ENCODE measurements at regions not wholly inside any gene's neighbourhood (a gene's known extent, or its start where the extent isn't known, plus 50 kb on each side); places are given as distances from the start of the nearest gene placed in this dataset.
A peak's percentile ranks its signal among the peaks of the same experiment; 100 is the strongest.
"Not testable (repeated sequence)": the region's sequence is repeated elsewhere in the genome, so short reads cannot be mapped to it uniquely, and the experiment has no call there.

DNA sequence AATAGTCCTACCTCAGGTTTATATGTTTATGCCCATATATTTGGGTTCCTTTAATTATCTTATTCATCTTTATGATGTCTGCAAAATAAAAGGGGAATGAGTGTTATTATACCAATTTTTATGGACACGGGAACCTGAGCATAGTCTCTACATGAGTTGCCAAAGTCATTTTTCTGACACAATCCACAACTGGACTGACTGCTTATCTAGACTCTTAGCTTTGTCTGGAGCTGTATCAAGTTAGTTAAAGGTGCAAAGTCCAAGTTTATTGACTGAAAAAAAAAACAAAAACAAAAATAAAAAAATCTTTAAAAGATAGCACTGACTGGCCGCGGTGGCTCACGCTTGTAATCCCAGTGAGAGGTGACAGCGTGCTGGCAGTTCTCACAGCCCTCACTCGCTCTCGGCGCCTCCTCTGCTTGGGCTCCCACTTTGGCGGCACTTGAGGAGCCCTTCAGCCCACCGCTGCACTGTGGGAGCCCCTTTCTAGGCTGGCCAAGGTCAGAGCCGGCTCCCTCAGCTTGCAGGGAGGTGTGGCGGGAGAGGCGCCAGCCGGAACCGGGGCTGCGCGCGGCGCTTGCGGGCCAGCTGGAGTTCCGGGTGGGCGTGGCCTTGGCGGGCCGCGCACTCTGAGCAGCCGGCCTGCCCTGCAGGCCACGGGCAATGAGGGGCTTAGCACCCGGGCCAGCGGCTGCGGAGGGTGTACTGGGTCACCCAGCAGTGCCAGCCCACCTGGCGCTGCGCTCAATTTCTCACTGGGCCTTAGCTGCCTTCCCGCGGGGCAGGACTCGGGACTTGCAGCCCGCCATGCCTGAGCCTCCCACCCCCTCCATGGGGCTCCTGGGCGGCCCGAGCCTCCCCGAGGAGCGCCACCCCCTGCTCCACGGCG is 116.6 kb upstream of the MBNL1 start:
- not testable (repeated sequence) for DNase-seq (ENCODE audit: low read depth)

GRCh38 chr3:152153115-152153514 is 115.6 kb upstream of the MBNL1 start:
- DNase-seq (ENCODE audit: low read depth) = not testable (repeated sequence)

GRCh38 chr3:152155246-152156020 is 113.3 kb upstream of the MBNL1 start:
- no peak for DNase-seq (ENCODE audit: low read depth)

DNA sequence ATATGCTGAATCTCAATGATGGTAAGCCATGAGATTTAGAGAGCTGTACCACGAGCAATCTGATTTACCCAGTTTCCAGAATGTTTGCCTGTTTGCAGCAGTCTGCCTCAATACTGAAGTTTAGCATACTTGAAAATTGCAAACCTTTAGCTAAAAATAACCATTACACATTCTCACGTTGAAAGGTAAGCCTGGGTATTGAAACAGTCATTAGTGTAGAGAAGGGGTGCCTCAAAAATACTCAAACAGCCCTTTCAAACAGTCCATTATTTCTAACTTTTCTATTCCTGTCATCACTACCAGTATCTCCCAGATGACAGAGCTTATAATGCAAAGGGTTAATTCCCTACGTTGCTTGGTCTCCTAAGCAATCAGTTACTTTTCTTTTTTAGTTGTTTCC is 111.8 kb upstream of the MBNL1 start:
- no peak for DNase-seq (ENCODE audit: low read depth)

DNA sequence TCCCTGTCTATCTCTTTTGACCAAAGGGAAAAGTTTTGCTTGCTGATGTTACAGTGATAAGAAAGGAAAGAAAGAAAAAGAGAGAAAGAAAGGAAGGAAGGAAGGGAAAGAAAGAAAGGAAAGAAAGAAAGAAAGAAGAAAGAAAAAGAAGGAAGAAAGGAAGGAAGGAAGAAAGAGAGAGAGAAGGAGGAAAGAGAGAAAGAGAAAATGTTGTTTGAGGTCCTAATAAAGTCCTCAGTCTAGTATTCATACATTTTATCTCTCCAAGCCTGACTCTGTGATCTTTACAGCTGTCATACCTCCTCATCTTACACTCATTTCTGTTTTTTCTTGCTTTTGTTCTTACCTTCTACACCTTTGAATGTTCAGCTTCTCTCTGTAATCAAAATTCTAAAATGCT is 111.4 kb upstream of the MBNL1 start:
- DNase-seq (ENCODE audit: low read depth) = no peak

DNA sequence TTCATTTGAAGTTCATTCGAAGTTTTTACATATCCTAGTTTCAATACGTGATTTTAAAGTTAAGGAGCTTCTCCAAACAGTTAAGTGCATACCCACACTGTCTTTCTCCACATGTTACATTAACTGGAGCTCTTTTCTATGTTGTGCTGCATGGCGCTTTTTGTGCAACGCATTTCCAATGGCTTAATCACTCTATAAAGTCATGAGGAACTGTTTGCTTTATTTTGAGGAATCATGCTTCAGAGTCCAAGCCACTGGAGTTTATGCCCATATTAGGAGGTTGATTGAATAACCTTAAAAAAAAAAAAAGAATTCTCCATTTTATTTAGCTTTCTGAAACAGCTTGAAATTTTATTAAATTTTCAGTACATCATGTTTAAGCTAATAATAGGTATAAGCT is 109.4 kb upstream of the MBNL1 start:
- DNase-seq (ENCODE audit: low read depth) = no peak

- DNase-seq (ENCODE audit: low read depth) = no peak
Observed at GRCh38 chr3:152160350-152161011, 108.2 kb upstream of the MBNL1 start.

DNA sequence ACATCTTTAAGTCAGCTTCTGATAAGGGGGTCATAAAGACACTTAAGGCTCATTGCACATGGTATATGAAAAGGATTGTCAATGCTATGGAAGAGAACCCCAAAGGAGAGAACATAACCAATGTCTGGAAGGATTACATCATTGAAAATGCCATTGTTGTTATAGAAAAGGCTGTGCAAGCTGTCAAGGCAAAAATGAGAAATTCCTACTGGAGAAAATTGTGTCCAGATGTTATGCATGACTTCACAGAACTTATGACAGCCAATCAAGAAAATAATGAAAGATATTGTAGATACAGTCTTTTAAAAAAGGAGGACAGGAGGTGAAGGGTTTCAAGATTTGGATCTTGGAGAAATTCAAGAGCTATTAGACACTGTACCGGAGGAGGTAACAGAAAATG is 96.3 kb upstream of the MBNL1 start:
- DNase-seq (ENCODE audit: low read depth) = no peak

DNA sequence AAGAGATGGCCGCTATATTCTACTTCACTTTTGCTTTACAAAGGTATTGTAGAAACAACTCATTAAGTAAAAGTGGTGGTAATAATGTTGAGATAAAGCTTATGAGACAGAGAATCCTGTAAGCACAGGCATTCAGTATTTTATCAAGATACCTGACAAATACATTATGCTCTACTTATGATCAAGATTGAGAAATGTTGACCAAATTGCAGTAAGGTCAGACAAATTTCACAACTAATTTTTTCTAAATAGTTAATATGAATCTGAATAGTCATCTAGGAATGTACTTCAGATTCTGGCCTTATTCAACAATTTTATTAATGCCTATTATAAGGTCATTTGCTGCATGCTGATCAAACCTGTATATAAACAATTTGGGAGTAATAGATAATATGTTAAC is 95.1 kb upstream of the MBNL1 start:
- DNase-seq (ENCODE audit: low read depth) = no peak

DNA sequence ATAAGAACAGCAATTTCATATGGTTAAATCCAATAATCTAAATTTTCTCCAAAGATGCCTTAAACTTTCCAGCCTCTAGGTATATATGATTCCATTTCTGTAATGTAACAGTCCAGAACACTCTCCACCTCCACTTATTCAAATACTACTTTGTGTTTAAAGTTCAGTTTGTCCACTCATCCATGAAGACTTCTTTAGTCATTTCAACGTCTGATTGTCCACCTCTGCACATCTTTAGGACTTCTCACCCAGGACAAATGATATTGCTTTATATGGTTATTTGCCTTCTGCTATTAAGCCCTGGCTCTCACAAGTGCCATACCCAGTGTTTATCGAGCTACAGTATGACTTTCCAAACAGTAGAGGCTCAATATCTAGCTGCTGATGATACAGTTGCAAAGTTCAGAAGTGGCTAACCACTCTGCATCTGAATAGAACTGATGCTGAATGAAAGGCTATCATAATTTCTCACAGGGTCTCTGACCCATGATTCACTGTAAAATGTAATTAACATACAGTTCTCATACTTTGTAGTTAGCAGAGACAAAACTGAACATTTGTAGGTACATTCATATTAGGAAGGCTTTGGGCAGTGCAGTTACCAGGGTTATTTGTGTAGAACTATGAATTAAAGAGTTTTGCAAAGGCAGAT is 93.7 kb upstream of the MBNL1 start:
- DNase-seq (ENCODE audit: low read depth) = no peak

- DNase-seq (ENCODE audit: low read depth) = no peak
Observed at GRCh38 chr3:152175528-152175889, 93.2 kb upstream of the MBNL1 start.

DNA sequence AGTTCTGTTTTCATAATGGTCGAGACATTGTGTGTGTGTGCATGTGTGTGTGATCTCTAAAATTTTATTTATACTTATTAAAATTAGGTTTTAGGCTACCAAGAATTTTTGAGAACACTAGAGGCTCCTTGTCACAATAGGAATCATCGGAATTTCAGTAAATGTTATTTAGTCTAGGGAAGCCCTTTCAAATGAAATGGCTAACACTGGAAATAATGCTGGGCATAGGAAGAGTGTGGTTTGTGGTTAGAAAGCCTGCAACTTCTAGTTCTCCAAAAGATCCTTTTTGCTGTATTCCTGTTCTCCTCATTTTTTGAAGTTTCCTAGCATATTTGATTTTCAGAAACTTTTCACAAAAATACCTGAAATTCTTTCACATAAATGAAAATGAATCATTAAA is 92.5 kb upstream of the MBNL1 start:
- DNase-seq (ENCODE audit: low read depth) = no peak

- DNase-seq (ENCODE audit: low read depth) = no peak
Observed at GRCh38 chr3:152176998-152177397, 91.7 kb upstream of the MBNL1 start.

GRCh38 chr3:152177757-152178156 is 91.0 kb upstream of the MBNL1 start:
- DNase-seq (ENCODE audit: low read depth) = no peak

DNA sequence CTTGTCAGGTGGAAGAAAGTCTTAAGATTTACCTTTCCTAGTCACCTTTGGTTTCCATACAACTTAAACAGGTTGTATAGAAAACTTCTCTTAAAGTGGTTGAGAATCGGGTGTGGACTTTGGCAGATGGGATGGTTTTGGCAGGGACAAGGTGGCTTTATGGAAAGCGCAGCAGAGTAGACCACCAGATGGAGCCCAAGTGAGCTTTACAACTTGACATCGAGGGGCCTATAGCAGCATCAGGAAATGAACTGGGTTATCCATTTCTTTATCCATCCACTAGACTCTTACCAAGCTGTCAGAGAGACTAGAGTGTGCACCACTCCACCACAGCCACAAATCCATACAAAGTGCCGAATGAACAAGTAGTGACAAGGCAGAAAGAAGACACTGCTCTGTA is 85.3 kb upstream of the MBNL1 start:
- DNase-seq (ENCODE audit: low read depth) = peak; percentile 26

GRCh38 chr3:152184971-152185686 is 83.6 kb upstream of the MBNL1 start:
- no peak for DNase-seq (ENCODE audit: low read depth)

DNA sequence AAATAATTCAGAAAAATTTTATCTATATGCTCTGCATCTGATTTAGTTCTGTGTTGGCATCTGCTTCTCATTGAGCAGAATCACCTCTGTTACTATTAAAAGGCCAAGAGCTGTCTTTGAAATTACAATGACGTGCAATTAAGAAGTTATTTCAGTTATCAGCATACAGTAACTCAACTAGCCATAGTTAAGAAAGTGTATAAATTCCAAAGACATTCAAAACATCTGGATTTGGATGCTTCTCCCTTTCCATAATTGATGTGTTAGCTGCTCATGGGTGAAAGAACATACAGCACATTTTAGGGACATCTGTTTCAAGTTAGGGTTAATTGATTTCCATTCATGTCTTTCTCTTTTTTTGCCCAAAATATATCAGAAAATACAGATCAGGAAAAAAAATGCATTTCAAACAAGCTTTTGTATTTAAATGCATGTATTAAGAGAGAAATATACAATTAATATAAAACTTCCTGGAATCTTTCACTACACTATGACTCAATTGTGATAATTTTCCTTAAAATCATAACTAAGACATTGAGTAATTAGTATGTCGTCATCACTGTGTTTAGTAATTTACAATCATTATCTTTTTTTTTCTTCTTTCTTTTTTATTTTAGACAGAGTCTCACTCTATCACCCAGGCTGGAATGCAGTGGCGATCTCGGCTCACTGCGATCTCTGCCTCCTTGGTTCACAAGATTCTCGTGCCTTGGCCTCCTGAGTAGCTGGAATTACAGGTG is 82.7 kb upstream of the MBNL1 start:
- DNase-seq (ENCODE audit: low read depth) = no peak

GRCh38 chr3:152190636-152191183 is 78.0 kb upstream of the MBNL1 start:
- DNase-seq (ENCODE audit: low read depth) = no peak

GRCh38 chr3:152192050-152192449 is 76.7 kb upstream of the MBNL1 start:
- DNase-seq (ENCODE audit: low read depth) = no peak

- DNase-seq (ENCODE audit: low read depth) = no peak
Observed at GRCh38 chr3:152192936-152193672, 75.6 kb upstream of the MBNL1 start.
